Hindlimb muscle (tissue), 1 donor: ENCODE measurements at regions not wholly inside any gene's neighbourhood (a gene's known extent, or its start where the extent isn't known, plus 50 kb on each side); places are given as distances from the start of the nearest gene placed in this dataset.
A peak's percentile ranks its signal among the peaks of the same experiment; 100 is the strongest.

Experiments used
- DNase-seq: peaks from one replicate; pipeline ENCODE4 v3.0.0-alpha.2; 2013

GRCh38 chr11:95375886-95376285, 144.9 kb upstream of the SESN3 start:
- no peak for DNase-seq

- no peak for DNase-seq
Observed at GRCh38 chr11:95375451-95375850, 144.4 kb upstream of the SESN3 start.

GRCh38 chr11:95374105-95374504, 143.1 kb upstream of the SESN3 start:
- no peak for DNase-seq

- no peak for DNase-seq
Observed at GRCh38 chr11:95373241-95373640, 142.2 kb upstream of the SESN3 start.

- no peak for DNase-seq
Observed at GRCh38 chr11:95372097-95372656, 141.2 kb upstream of the SESN3 start.

GRCh38 chr11:95371153-95371552, 140.2 kb upstream of the SESN3 start:
- DNase-seq = no peak

GRCh38 chr11:95367726-95368125, 136.7 kb upstream of the SESN3 start:
- DNase-seq = no peak

GRCh38 chr11:95365348-95365747, 134.3 kb upstream of the SESN3 start:
- DNase-seq = no peak

- DNase-seq = no peak
Observed at GRCh38 chr11:95364324-95365295, 133.6 kb upstream of the SESN3 start.

- DNase-seq = no peak
Observed at GRCh38 chr11:95363708-95364107, 132.7 kb upstream of the SESN3 start.

GRCh38 chr11:95363164-95363563, 132.2 kb upstream of the SESN3 start:
- no peak for DNase-seq

GRCh38 chr11:95361180-95361579, 130.2 kb upstream of the SESN3 start:
- no peak for DNase-seq

GRCh38 chr11:95360377-95361075, 129.5 kb upstream of the SESN3 start:
- DNase-seq = no peak

GRCh38 chr11:95359756-95360155, 128.8 kb upstream of the SESN3 start:
- DNase-seq = no peak

GRCh38 chr11:95359341-95359663, 128.3 kb upstream of the SESN3 start:
- no peak for DNase-seq

- peak; percentile 49 for DNase-seq
Observed at GRCh38 chr11:95358511-95359340, 127.7 kb upstream of the SESN3 start.

- no peak for DNase-seq
Observed at GRCh38 chr11:95354304-95354703, 123.3 kb upstream of the SESN3 start.

- no peak for DNase-seq
Observed at GRCh38 chr11:95353706-95354105, 122.7 kb upstream of the SESN3 start.

- DNase-seq = no peak
Observed at GRCh38 chr11:95352733-95353346, 121.8 kb upstream of the SESN3 start.

- no peak for DNase-seq
Observed at GRCh38 chr11:95349345-95349942, 118.4 kb upstream of the SESN3 start.

GRCh38 chr11:95346265-95346664, 115.3 kb upstream of the SESN3 start:
- DNase-seq = no peak

- DNase-seq = no peak
Observed at GRCh38 chr11:95345651-95346050, 114.6 kb upstream of the SESN3 start.
